ENCODE measurements at regions not wholly inside any gene's neighbourhood (a gene's known extent, or its start where the extent isn't known, plus 50 kb on each side); places are given as distances from the start of the nearest gene placed in this dataset.

DNA sequence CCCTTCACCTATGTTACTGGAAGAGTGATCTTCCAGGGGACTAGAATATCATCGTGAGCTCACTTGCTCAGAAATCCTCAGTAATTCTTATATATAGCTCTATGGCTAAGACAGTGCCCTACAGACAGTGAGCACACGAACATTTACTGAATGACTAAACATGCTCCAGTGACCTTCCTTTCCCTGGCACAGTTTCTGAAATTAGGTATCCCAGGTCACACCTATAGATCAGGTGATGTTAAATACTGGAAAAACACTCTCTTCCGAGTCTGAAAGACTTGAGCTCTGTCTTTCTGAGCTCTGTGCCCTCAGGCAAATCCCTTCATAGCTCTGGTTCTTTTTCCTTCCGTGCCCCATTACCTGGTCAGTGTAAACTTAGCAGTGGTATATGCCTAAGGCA, 239.4 kb upstream of the LRIG1 start:
- WGBS, 4 donors, result 74 to 83% (median 81%) methylated on average over 4 of the region's 4 CpGs
- Histone ChIP-seq H3K9me3 (replicated peaks in 1 of 3) (no peaks in the 10 kb centered on the region), H3K4me3 (no peak overlapping the region), H3K27ac (no peak overlapping the region), H3K4me1 (replicated peaks in 1 of 2) (no peaks in the 10 kb centered on the region), H3K36me3 (replicated peaks in 1 of 2) (no peaks in the 10 kb centered on the region), H3K27me3 (no peaks in the 10 kb centered on the region)
- intact Hi-C loops (cut with DNase I), result no loop called here
- no peak for DNase-seq
- TF ChIP-seq, protein P1, sequence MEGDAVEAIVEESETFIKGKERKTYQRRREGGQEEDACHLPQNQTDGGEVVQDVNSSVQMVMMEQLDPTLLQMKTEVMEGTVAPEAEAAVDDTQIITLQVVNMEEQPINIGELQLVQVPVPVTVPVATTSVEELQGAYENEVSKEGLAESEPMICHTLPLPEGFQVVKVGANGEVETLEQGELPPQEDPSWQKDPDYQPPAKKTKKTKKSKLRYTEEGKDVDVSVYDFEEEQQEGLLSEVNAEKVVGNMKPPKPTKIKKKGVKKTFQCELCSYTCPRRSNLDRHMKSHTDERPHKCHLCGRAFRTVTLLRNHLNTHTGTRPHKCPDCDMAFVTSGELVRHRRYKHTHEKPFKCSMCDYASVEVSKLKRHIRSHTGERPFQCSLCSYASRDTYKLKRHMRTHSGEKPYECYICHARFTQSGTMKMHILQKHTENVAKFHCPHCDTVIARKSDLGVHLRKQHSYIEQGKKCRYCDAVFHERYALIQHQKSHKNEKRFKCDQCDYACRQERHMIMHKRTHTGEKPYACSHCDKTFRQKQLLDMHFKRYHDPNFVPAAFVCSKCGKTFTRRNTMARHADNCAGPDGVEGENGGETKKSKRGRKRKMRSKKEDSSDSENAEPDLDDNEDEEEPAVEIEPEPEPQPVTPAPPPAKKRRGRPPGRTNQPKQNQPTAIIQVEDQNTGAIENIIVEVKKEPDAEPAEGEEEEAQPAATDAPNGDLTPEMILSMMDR (IDR thresholded peaks at IDR 0.05), result no peak
- no peak for TF ChIP-seq POLR2A (IDR thresholded peaks at IDR 0.05)

GRCh38 chr3:66744521-66744920, 243.7 kb upstream of the LRIG1 start:
- no peak for TF ChIP-seq POLR2A (IDR thresholded peaks at IDR 0.05)
- H3K36me3 ChIP-seq (replicated peaks in 1 of 2), result no peaks in the 10 kb centered on the region
- no peak overlapping the region for H3K27ac ChIP-seq
- 68 to 85% (median 75%) methylated on average over 1 of the region's 1 CpG for WGBS, 4 donors
- DNase-seq, result no peak
- no peaks in the 10 kb centered on the region for H3K4me1 ChIP-seq (replicated peaks in 1 of 2)
- intact Hi-C loops (cut with DNase I), result no loop called here
- H3K9me3 ChIP-seq (replicated peaks in 1 of 3), result no peaks in the 10 kb centered on the region
- no peak overlapping the region for H3K4me3 ChIP-seq
- no peaks in the 10 kb centered on the region for H3K27me3 ChIP-seq

DNA sequence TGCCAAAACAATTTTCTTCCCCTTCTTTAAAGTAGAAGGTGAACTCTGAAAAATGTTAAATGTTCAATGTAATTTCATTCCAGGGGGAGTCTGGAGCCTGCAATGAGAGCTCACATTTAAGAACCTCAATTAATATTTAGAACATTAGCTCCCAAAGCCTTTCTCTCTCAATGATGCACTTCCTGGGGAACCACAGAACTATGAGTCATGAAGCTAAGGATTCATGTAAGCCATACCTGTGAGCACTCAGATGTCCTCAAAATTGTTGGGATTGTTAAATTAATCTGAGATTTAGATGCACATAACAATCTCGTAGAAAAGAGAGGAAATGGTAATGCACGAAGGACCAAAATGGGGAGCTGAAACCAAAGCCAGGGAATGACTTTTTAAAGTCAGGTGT, 244.2 kb upstream of the LRIG1 start:
- TF ChIP-seq, protein P1 (IDR thresholded peaks at IDR 0.05), result no peak
- no peak for TF ChIP-seq POLR2A (IDR thresholded peaks at IDR 0.05)
- no peak overlapping the region for H3K27ac ChIP-seq
- no peak for DNase-seq
- intact Hi-C loops (cut with DNase I), result no loop called here
- H3K27me3 ChIP-seq, result no peaks in the 10 kb centered on the region
- no peaks in the 10 kb centered on the region for H3K9me3 ChIP-seq (replicated peaks in 1 of 3)
- no peaks in the 10 kb centered on the region for H3K36me3 ChIP-seq (replicated peaks in 1 of 2)
- H3K4me3 ChIP-seq, result no peak overlapping the region
- 79 to 84% (median 81%) methylated on average over 2 of the region's 2 CpGs for WGBS, 4 donors
- H3K4me1 ChIP-seq (replicated peaks in 1 of 2), result no peaks in the 10 kb centered on the region

GRCh38 chr3:66747261-66747660, 246.4 kb upstream of the LRIG1 start:
- DNase-seq, result no peak
- H3K27ac ChIP-seq, result no peak overlapping the region
- H3K4me3 ChIP-seq, result no peak overlapping the region
- H3K27me3 ChIP-seq, result no peaks in the 10 kb centered on the region
- intact Hi-C loops (cut with DNase I), result no loop called here
- TF ChIP-seq, protein P1 (IDR thresholded peaks at IDR 0.05), result no peak
- TF ChIP-seq POLR2A (IDR thresholded peaks at IDR 0.05), result no peak
- no peaks in the 10 kb centered on the region for H3K36me3 ChIP-seq (replicated peaks in 1 of 2)
- H3K4me1 ChIP-seq (replicated peaks in 1 of 2), result no peaks in the 10 kb centered on the region
- H3K9me3 ChIP-seq (replicated peaks in 1 of 3), result no peaks in the 10 kb centered on the region
- 76 to 86% (median 80%) methylated on average over 6 of the region's 6 CpGs for WGBS, 4 donors

DNA sequence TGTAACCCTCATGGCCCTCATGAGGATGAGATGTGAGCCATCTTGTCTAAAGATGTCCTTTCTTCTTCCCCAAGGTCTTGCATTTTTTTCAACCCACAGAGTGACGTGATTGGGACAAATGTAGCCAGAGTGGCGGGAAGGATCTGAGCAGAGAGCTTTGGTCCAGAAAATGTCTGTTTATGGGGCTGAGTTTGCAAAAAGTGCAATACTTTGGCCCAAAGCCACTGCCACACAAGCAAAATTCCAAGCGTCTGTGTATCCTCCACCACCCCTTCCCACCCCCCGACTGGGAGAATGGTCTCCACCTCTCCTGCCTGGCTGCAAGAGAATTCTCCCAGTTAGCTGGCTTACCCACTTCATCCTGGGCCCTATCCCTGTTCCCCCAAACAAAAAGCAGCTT, 246.9 kb upstream of the LRIG1 start:
- Histone ChIP-seq H3K27ac (no peak overlapping the region), H3K9me3 (replicated peaks in 1 of 3) (no peaks in the 10 kb centered on the region), H3K4me1 (replicated peaks in 1 of 2) (no peaks in the 10 kb centered on the region), H3K4me3 (no peak overlapping the region), H3K36me3 (replicated peaks in 1 of 2) (no peaks in the 10 kb centered on the region), H3K27me3 (no peaks in the 10 kb centered on the region)
- DNase-seq, result no peak
- WGBS, 4 donors, result 69 to 78% (median 74%) methylated on average over 4 of the region's 4 CpGs
- TF ChIP-seq, protein P1 (IDR thresholded peaks at IDR 0.05), result no peak
- TF ChIP-seq POLR2A (IDR thresholded peaks at IDR 0.05), result no peak
- intact Hi-C loops (cut with DNase I), result no loop called here

All from adrenal gland (tissue), 9 donors.